ENCODE measurements at regions not wholly inside any gene's neighbourhood (a gene's known extent, or its start where the extent isn't known, plus 50 kb on each side); places are given as distances from the start of the nearest gene placed in this dataset.

DNA sequence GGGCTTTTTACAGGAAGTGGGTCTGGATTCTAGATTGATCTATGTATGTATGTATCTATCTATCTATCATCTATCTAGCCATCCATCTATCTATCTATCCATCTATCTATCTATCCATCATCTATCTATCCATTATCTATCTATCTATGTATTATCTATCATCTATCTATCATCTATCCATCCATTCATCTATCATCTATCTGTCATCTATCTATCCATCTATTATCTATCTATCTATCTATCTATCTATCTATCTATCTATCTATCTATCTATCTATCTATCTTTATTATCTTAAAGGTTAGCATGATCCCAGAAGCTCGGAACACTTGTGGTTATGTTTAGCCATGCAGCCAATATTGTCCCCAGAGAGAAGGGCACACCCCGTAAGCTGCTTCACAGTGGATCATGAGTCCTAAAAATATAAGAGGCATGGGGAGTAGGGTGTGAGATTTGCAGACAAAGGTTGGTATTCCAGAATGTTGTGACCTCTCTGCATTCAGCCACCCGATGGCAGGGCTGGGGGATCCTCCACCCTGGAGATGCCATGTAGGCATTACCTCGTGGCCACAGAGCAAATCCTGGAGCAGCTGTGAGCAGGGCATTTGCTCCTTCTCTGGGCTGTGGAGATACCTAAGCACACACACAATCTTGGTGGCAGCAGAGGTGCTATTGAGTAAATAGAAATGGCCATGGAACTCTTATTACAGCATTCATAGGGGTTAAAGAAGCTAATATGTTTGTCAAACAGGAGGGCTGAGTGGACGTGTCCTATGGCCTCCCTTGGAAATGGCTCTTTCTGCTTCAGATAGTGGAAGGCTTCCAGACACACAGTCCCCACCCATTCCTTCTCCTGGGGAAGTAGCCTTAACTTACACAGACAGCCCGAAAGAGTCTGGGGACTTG lies 310.0 kb upstream of the TSHZ3 start:
- no peak for DNase-seq (ENCODE audit: low read depth, low spot score)

- DNase-seq (ENCODE audit: low read depth, low spot score) = no peak
Measured at GRCh38 chr19:31659897-31660210, 310.6 kb upstream of the TSHZ3 start.

DNA sequence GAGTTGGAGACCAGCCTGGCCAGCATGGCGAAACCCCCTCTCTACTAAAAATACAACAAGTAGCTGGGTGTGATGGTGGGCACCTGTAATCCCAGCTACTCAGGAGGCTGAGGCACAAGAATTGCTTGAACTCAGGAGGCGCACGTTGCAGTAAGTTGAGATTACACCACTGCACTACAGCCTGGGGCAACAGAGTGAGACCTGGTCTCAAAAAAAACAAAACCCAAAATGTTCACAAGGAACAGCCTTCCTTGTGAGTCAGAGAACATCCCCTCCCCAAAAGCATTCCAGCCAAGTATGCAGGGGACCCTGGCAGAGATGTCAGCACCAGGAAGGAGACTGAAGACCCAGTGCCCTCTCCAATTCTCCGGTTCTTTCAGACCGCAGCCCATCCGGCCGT lies 314.9 kb upstream of the TSHZ3 start:
- DNase-seq (ENCODE audit: low read depth, low spot score) = peak; percentile 60

DNA sequence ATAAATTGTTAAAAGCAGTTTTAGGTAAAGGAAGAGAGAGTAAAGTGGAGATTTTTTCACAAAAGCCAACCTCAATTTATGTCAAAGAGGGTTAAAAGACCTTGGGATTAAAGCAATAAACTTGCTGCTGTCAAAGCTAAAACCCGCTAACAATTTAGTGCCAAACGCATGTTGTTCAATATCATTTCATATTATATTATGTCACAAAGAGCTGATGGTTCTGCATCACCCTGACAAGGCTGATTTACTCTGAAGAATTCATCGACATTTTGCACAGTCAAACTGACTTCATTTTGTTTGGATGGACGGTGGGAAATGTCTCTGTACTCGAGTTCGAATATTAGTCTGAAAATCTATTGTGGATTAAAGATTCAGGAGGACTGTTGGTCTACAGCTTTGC lies 315.8 kb upstream of the TSHZ3 start:
- no peak for DNase-seq (ENCODE audit: low read depth, low spot score)

GRCh38 chr19:31666126-31666525 lies 316.9 kb upstream of the TSHZ3 start:
- peak; percentile 82 for DNase-seq (ENCODE audit: low read depth, low spot score)

- no peak for DNase-seq (ENCODE audit: low read depth, low spot score)
Measured at GRCh38 chr19:31667106-31667505, 317.9 kb upstream of the TSHZ3 start.

- DNase-seq (ENCODE audit: low read depth, low spot score) = no peak
Measured at GRCh38 chr19:31668921-31669320, 319.7 kb upstream of the TSHZ3 start.

- no peak for DNase-seq (ENCODE audit: low read depth, low spot score)
Measured at GRCh38 chr19:31670931-31671330, 321.7 kb upstream of the TSHZ3 start.

DNA sequence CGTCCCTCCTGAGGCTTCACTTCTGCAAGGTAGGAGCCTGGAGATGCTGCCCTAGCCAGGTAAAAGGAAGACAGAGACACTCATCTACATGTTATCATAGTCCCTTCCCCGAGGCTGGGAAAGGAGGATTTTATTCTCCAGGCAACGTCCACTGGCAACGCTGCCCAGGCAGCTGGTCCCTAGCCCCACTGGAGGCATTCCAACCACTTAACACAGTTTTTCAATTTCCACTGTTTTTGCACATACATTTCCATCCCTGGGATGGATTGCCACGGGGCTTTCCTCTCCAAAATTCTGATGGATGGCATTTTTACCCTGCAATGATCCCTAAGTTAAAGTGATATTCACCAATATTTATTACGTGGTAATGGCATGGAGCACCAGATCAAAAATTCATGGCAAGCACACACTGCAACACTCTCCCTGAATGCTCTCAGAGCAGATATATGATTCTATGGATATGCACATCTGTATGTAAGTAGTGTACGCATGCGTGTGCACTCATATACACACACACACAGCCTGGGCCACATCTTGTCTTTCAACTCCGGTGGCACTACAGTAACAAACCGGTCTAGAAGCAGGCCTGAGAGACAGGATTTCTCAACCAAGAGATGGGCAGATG lies 322.3 kb upstream of the TSHZ3 start:
- no peak for DNase-seq (ENCODE audit: low read depth, low spot score)

- no peak for DNase-seq (ENCODE audit: low read depth, low spot score)
Measured at GRCh38 chr19:31674503-31675192, 325.4 kb upstream of the TSHZ3 start.

DNA sequence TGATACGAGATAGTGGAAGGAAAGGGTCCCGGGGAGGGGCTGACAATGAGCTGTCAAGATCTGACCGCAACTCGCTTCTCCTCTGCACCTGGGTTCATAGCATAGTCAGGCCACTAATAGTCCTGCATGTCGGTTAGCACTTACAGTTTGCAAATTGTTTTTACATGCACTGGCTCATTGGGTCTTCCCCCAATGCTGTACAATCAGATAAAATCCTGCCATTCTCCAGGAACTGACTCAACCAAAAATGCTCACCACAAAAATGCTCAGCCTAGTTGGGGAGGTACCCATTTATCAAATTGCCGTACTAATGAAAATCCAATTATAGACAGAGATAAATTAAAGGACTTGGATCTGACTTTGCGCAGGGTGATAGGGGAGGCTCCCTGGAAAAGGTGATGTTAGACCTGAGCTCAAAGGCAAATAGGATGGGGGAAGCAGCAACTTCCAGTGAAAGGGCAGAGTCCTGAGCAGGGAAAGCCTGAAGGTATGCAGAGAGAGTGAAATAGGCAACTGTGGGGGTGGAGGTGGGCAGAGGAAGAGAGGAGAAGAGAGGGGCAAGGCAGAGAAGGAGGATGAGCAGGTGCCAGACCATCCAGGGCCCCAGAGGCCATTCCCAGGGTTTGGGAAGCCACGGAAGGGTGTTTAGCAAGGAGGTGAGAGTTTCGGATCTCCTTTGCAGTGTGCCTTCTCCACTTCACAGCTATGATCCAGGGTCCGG lies 326.1 kb upstream of the TSHZ3 start:
- no peak for DNase-seq (ENCODE audit: low read depth, low spot score)

GRCh38 chr19:31676271-31677004 lies 327.2 kb upstream of the TSHZ3 start:
- DNase-seq (ENCODE audit: low read depth, low spot score) = peak; percentile 41

DNA sequence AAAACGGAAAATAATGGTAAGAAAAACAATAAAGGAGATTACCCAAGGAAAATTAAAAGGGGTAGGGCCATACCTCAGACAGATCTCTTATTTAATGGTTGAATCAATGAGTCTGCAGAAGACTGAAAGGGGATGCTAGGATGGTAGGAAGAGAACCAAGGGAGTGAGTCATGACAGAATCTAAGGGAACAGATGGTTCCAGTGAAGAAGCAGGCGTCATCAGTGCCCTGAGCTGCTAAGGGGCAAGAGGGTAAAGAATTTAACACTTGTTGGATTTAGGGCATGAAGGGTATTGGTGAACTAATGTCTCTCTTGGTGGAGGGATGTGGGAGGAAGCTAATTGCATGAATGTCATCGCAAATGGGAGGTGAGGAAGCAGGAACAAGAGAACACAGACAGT lies 329.2 kb upstream of the TSHZ3 start:
- no peak for DNase-seq (ENCODE audit: low read depth, low spot score)

DNA sequence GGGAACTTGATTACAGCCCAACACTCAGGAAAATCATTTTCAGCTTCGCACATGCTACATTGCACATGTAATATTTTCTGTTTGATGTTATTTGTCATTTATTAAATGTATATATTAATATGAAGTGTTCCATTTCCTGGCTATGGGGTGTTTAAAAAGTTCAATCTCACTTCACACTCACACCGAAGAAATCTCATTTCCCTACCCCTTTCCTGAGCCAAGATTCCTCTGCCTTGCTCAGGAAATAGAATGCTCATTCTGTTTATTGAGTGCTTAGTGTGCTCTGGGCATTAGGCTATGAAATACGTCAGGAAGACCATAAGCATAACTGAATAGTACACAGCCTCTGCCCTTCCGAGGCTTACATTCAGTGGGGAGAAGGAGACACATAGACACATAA lies 331.9 kb upstream of the TSHZ3 start:
- DNase-seq (ENCODE audit: low read depth, low spot score) = no peak

GRCh38 chr19:31693131-31693932 lies 344.1 kb upstream of the TSHZ3 start:
- peak; percentile 2 for DNase-seq (ENCODE audit: low read depth, low spot score)

- DNase-seq (ENCODE audit: low read depth, low spot score) = no peak
Measured at GRCh38 chr19:31693933-31694269, 344.7 kb upstream of the TSHZ3 start.

DNA sequence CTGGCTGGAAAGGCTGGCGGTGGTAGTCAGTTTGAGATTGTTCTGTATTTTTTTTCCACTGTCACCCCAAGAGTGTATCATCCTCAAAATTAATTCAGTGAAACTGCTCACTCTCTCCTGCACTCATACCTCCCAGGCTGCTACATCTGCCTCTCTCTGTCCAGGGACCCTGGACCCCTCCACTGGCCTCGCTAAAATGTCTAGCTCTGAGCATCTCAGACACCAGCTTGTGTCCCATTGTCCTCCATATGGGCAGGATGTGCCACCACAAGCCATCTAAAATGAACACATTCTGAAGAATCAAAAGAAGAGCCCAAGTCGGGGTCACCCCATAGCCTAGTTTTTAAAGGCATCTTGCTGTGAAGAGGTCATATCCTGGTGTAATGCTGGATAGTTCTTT lies 345.5 kb upstream of the TSHZ3 start:
- no peak for DNase-seq (ENCODE audit: low read depth, low spot score)

- no peak for DNase-seq (ENCODE audit: low read depth, low spot score)
Measured at GRCh38 chr19:31699421-31699820, 350.2 kb upstream of the TSHZ3 start.

DNA sequence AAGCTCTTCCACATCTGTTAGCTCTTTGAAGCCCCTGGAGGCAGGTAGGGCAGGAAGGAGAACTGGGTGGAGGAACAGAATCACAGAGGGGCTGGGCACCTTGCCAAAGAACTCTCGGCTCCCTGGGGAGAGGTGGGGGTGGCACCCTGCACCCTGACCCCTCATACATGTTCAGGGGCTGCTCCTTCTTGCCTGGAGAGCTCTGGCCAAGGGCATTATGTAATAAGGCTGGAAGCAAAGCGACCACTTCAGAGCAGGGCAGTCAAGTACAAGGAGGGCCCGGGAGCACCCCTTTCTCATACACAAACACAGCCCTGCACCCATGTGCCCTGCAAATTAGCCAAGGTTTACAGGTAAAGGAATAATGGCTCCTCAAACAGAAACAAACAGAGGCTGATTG lies 351.9 kb upstream of the TSHZ3 start:
- DNase-seq (ENCODE audit: low read depth, low spot score) = no peak

DNA sequence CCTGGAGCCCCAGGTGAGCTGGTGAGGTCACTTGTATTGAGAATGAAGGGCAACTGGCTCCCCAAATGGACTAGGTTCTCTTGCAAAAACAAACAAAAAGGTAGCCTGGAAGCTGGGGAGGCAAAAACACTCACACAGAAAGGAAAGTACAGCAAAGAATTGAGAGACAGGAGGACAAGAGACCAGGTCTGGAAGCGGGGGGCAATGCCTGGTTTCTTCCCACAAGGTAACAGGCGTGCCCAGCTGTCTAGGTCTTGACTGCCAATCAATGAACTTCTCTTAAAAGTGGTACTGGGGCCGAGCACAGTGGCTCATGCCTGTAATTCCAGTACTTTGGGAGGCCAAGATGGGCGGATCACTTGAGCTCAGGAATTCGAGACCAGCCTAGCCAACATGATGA lies 356.4 kb upstream of the TSHZ3 start:
- no peak for DNase-seq (ENCODE audit: low read depth, low spot score)

GRCh38 chr19:31706131-31706530 lies 356.9 kb upstream of the TSHZ3 start:
- no peak for DNase-seq (ENCODE audit: low read depth, low spot score)
